Adipocyte (in vitro differentiated cells): ENCODE measurements at regions not wholly inside any gene's neighbourhood (a gene's known extent, or its start where the extent isn't known, plus 50 kb on each side); places are given as distances from the start of the nearest gene placed in this dataset.

Experiments
- DNase-seq: peaks from one replicate; pipeline ENCODE4 v3.0.0-alpha.2; 2015; ENCODE audit warnings: low read depth
- H3K27me3 ChIP-seq: replicated peaks from 2 replicates; pipeline ENCODE4 v1.7.0; 2013; ENCODE audit warnings: mild to moderate bottlenecking, low read length, moderate library complexity; ENCODE audit not compliant: control insufficient read depth, insufficient read depth
- H3K36me3 ChIP-seq: 2 replicates; pipeline ENCODE4 v1.7.0; 2013; ENCODE audit warnings: low read length, mild to moderate bottlenecking, moderate library complexity; ENCODE audit not compliant: control insufficient read depth, insufficient read depth, severe bottlenecking
- H3K4me1 ChIP-seq: 2 replicates; pipeline ENCODE4 v1.7.0; 2013; ENCODE audit warnings: mild to moderate bottlenecking, low read length, moderate library complexity; ENCODE audit not compliant: control insufficient read depth, insufficient read depth
- H3K4me3 ChIP-seq: 2 replicates; pipeline ENCODE4 v1.7.0; 2013; ENCODE audit warnings: mild to moderate bottlenecking, low read length, moderate library complexity
- H3K9ac ChIP-seq: 2 replicates; pipeline ENCODE4 v1.7.0; 2013; ENCODE audit warnings: mild to moderate bottlenecking, low read length, moderate library complexity
- H3K9me3 ChIP-seq: 2 replicates; pipeline ENCODE4 v1.7.0; 2013; ENCODE audit warnings: mild to moderate bottlenecking, low read length, moderate library complexity; ENCODE audit not compliant: control insufficient read depth

DNA sequence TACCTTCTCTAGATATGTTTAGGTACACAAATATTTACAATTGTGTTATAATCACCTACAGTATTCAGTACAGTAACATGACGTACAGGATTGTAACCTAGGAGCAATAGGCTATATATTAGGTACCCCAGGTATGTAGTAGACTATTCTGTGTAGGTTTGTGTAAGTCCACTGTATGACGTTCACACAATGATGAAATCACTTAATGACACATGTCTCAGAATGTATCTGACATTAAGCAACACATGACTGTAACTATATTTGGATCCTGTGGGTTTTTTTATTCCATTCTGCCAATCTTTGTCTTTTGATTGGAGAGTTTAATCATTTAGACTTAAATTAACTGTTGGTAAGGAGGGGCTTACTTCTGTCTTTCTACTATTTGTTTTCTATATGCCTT is 52.1 kb downstream of the STYXL2 start:
- Histone ChIP-seq H3K4me3 (no peak overlapping the region), H3K27me3 (peaks cover 8% of the 10 kb centered on the region), H3K36me3 (no peaks in the 10 kb centered on the region), H3K9ac (no peak overlapping the region), H3K4me1 (no peaks in the 10 kb centered on the region), H3K9me3 (peaks cover 8% of the 10 kb centered on the region)
- DNase-seq = no peak

DNA sequence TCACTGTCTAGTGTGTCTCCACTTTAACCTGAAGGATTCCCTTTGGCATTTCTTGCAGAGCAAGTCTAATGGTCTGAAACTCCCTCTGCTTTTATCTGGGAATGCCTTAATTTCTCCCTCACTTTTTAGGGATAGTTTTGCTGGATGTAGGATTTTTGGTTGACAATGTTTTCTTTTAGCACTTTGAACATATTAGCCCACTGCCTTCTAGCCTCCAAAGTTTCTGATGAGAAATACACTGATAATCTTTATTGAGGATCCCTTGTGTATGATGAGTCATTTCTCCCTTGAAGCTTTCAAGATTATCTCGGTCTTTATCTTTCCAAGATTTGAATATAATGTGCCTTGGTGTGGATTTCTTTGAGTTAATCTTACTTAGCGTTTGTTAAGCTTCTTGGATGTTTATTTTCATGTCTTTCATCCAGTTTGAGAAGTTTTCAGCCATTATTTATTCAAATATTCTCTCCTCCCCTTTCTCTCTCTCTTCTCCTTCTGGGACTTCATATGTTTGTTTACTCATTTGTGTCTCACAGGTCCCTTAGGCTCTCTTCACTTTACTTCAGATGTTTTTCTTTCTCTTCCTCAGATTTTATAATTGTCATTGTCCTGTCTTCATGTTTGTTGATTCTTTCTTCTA is 53.1 kb downstream of the STYXL2 start:
- Histone ChIP-seq H3K9me3 (peaks cover 8% of the 10 kb centered on the region), H3K4me1 (no peaks in the 10 kb centered on the region), H3K27me3 (peaks cover 10% of the 10 kb centered on the region), H3K4me3 (no peak overlapping the region), H3K36me3 (no peaks in the 10 kb centered on the region), H3K9ac (no peak overlapping the region)
- DNase-seq = no peak

DNA sequence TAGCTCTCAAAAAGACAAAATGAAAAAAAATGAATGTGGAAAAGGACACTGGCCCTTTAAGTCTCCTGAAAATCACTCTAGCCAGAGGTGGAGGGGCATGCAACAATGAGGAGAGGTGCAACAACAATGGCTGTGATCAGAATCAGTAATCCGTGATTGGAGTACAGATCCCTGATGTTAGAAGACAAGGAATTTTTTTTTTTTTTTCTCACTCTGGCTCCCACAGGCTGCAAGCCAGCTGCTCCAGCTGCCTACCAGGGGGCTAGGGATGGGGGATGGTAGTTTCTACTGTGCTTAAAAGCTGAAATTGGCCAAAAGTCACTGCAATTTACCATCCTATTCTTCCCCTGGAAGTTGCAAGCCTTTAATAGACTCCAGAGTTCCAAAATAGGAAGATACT is 54.5 kb downstream of the STYXL2 start:
- DNase-seq = no peak
- Histone ChIP-seq H3K9me3 (peaks cover 8% of the 10 kb centered on the region), H3K36me3 (no peaks in the 10 kb centered on the region), H3K9ac (no peak overlapping the region), H3K4me3 (no peak overlapping the region), H3K4me1 (no peaks in the 10 kb centered on the region), H3K27me3 (peaks cover 13% of the 10 kb centered on the region)

DNA sequence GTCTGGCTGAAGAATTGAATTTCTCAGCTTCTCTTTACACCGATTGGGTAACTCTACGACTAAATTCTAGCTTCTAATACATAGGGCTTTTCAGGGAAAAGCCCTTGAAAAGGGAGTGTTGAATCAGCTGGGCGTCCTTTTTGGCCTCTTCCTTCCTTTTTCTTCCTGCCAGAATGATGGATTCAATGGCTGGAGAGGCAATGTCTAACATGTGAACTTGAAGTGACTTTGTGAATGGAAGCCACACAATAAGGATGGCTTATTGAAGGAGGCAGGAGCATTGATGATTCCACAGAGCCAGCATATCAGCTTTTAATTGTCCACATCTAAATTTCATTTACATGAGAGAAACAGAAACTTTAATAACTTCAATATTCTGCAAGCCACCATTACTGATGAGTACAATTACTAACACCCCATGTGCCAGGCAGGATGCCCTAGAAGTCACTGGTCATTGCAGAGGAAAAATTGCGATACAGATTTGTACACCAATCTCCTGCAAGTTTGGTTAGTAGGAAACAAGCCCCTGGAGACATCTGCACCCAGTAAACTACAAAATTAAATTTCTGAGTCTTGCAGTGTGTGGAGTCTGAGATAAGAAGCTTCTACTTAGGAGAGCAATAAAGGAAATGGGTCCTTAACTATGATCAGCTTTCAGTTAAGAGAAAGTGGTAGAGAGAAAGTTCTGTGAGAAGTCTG is 56.1 kb downstream of the STYXL2 start:
- Histone ChIP-seq H3K4me3 (no peak overlapping the region), H3K4me1 (no peaks in the 10 kb centered on the region), H3K36me3 (no peaks in the 10 kb centered on the region), H3K9me3 (peaks cover 8% of the 10 kb centered on the region), H3K27me3 (peaks cover 13% of the 10 kb centered on the region), H3K9ac (no peak overlapping the region)
- no peak for DNase-seq

DNA sequence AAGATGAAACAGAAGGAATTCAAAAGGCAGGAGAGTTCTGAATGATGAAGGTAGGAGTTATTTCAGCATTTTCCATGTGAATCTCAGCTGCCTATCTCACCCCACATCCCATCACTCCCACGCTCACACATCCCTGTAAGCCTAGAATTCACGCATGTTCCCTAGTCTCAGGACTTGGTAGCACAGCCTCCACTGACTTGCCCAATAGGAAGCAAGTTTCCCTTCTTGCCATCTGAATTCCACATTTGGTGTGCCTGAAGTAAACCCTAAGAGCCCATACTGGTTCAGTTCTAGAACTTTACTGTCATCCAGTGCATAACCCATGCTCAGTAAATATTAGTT is 56.6 kb downstream of the STYXL2 start:
- no peak for DNase-seq
- Histone ChIP-seq H3K4me1 (no peaks in the 10 kb centered on the region), H3K9ac (no peak overlapping the region), H3K27me3 (peaks cover 13% of the 10 kb centered on the region), H3K36me3 (no peaks in the 10 kb centered on the region), H3K9me3 (peaks cover 8% of the 10 kb centered on the region), H3K4me3 (no peak overlapping the region)

DNA sequence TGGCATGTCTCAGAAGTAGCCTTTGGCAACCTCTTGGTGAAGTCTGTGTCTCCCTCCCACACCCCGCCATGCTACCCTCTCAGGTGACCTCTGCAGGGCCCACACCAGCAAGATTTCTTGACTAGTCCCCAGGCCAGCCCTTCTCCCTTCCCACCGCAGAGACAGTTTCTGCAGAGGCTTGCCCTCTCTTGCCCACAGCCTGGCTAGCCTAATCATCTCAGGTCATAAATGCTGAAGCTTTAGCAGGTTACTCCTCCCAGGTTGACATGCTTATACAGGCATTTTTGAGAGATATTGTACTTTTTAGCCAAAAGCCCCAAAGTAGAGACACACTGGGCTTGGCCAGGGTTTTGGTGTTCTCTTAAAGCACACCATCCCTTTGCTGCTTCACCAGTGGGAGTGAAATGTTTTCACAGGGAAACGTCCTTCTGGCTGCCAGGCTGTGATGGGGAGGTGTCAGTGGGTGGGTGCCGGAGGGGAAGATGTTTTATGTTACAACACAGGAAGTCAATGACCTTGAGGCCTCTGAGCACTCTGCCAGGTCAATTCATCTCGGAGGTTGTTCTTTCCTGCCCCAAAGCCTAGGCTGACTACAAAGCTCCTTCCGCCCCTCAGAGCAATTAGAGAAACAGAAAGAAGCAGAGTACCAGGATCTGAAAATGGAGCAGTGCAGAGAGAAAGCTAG is 58.5 kb downstream of the STYXL2 start:
- no peak for DNase-seq
- Histone ChIP-seq H3K4me3 (no peak overlapping the region), H3K27me3 (peaks cover 21% of the 10 kb centered on the region), H3K36me3 (no peaks in the 10 kb centered on the region), H3K4me1 (no peaks in the 10 kb centered on the region), H3K9ac (no peak overlapping the region), H3K9me3 (peaks cover 1% of the 10 kb centered on the region)

DNA sequence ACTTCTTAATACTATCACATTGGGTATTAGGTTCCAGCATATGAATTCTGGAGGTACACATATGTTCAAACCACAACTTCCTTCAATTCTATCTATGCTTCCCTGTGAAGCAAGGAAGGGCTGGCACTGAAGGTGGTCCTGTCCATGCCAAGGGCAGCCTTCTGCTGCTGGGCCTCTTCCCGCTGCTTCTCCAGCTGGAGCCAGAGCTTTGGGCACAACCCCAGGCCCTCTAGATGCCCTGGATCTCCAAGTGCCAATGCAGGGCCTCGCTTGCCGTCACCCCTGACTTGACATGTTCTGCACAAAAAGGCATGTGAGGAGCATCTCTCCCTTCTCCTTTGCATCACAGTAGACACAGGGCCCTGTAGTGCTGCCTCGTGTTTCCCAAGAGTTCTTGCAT is 62.6 kb downstream of the STYXL2 start:
- Histone ChIP-seq H3K27me3 (peaks cover 18% of the 10 kb centered on the region), H3K9me3 (peaks cover 2% of the 10 kb centered on the region), H3K36me3 (no peaks in the 10 kb centered on the region), H3K9ac (no peak overlapping the region), H3K4me1 (peaks cover 5% of the 10 kb centered on the region), H3K4me3 (no peak overlapping the region)
- DNase-seq = no peak

DNA sequence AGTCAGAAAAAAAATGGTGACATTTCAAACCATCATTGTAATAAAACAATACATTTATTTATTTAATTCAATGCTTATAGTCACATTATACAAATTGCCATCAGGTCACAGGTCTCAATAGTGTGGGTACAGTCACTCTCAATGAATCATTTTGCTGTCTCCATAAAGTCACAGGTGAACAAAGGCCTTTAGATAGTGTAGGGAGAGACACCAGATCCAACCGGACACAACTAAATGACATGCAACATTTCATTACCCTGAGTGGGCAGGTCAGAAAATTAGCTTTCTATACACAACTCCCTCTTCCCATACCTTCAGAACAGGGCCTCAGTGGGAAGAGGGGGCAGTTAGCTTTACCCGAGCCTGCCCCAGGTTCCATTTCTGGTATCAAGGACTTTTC is 63.2 kb downstream of the STYXL2 start:
- no peaks in the 10 kb centered on the region for H3K36me3 ChIP-seq
- DNase-seq = no peak
- peaks cover 5% of the 10 kb centered on the region for H3K4me1 ChIP-seq
- peaks cover 15% of the 10 kb centered on the region for H3K27me3 ChIP-seq
- H3K4me3 ChIP-seq = no peak overlapping the region
- no peak overlapping the region for H3K9ac ChIP-seq
- peaks cover 2% of the 10 kb centered on the region for H3K9me3 ChIP-seq

DNA sequence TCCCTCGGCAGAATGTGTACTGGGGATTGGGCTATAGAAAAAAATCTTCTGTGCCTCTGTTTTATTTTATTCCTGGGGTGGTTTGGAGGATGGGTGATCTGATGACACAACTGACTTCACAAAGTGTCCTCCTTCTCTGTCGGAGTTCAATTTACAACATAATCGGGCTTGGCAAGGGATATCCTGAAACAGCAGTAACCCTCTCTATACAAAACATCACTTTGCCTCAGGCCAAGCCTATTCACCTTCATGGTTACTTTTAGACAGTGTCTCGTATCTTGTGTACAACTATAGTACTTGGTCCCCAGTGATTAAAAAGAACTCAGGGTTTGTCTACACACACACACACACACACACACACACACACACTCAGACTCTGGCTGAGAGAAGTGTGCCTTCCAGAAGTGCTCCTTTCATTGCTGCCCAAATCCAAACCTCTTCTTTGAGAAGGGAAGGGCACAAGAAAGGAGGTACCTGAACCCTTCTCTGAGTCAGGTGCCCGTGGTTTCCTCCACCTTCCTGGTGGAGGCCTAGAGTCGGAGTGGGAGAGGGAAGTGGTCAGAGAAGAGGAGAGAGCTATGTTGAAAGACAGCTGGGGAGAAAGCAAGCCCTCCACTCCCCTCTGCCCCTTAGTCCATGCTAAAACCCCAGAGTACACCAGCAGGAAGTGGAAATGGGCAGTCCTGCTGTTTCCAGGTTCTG is 62.4 kb upstream of the POU2F1 start:
- Histone ChIP-seq H3K4me1 (peaks cover 11% of the 10 kb centered on the region), H3K36me3 (no peaks in the 10 kb centered on the region), H3K4me3 (no peak overlapping the region), H3K9ac (no peak overlapping the region), H3K27me3 (peaks cover 13% of the 10 kb centered on the region), H3K9me3 (peaks cover 2% of the 10 kb centered on the region)
- DNase-seq = no peak

DNA sequence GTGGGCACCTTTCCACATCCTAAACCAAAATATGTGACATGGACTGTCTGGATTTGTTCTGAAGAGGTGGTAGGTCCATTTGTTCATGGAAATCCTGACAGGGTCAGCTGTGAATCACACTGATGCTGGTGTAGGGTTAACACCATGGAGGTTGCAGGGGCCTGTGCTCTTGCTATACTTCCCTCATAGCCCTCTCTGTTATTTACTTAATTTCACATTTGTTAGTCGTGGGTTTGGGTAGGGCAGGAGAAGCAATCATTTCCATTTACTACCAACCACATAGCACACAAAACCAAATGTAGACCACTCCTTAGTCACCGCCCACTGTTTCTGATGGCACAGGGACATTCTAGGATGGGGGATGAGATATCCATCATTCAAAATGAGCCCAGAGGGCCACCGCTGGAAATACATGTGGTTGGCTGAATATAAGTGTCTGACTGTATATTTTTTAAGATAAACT is 61.8 kb upstream of the POU2F1 start:
- peaks cover 13% of the 10 kb centered on the region for H3K27me3 ChIP-seq
- no peak overlapping the region for H3K9ac ChIP-seq
- H3K4me3 ChIP-seq = no peak overlapping the region
- peaks cover 2% of the 10 kb centered on the region for H3K9me3 ChIP-seq
- no peaks in the 10 kb centered on the region for H3K36me3 ChIP-seq
- DNase-seq = no peak
- H3K4me1 ChIP-seq = peaks cover 14% of the 10 kb centered on the region

DNA sequence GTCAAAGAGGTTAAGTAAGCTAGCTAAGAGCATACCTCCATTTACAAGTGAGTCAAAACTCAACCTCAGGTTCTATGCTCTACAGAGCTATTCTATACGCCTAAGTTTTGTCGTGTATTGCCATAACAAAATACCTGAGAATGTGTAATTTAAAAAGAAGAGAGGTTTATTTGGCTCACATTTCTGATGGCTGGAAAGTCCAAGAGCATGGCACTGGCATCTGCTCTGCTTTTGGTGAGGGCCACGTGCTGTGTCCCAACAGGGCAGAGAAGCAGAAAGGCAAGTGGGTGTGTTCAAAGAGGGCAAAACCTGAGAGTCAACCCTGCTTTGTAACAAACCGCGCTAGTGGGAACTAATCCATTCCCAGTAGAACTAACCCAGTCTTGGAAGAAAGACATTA is 60.9 kb upstream of the POU2F1 start:
- Histone ChIP-seq H3K27me3 (peaks cover 18% of the 10 kb centered on the region), H3K4me1 (peaks cover 14% of the 10 kb centered on the region), H3K9me3 (peaks cover 2% of the 10 kb centered on the region), H3K36me3 (no peaks in the 10 kb centered on the region), H3K4me3 (no peak overlapping the region), H3K9ac (no peak overlapping the region)
- DNase-seq = no peak
